SK-N-SH (cell line): ENCODE measurements at regions not wholly inside any gene's neighbourhood (a gene's known extent, or its start where the extent isn't known, plus 50 kb on each side); places are given as distances from the start of the nearest gene placed in this dataset.
A peak's percentile ranks its signal among the peaks of the same experiment; 100 is the strongest.

Source experiments
- CTCF ChIA-PET: fragments of 300-600, 350-600 bp; formaldehyde crosslinking; extraction: SDS; loops from one replicate; lab custom pipeline; 2021; lab: Yijun Ruan, JAX
- POLR2A ChIA-PET: fragments of 350-600 bp; sonication (Branson Sonifier 250); formaldehyde crosslinking; extraction: SDS; loops from one replicate; lab custom pipeline; 2020; ENCODE audit warnings: antibody characterized with exemption, inconsistent platforms; lab: Yijun Ruan, JAX
- DNase-seq: peaks from one replicate; pipeline ENCODE4 v3.0.0; 2012
- H2AFZ ChIP-seq: fragments of 200-600 bp; sonication (generic); 2 replicates; pipeline ENCODE4 v1.8.1; 2016; ENCODE audit warnings: antibody characterized with exemption, mild to moderate bottlenecking, low read depth
- H3F3A ChIP-seq: fragments of 200-600 bp; sonication (generic); replicated peaks from 2 replicates; pipeline ENCODE3; 2016; ENCODE audit warnings: antibody characterized with exemption, mild to moderate bottlenecking; ENCODE audit not compliant: insufficient read depth
- H3K27ac ChIP-seq, 2 experiments: fragments of 200-500 bp in 1 of 2; fragments of 200-600 bp in 1 of 2; sonication (Bioruptor generic) in 1 of 2; sonication (generic), shearing (Covaris generic) in 1 of 2; 2 replicates each; pipeline versions ENCODE4 v1.5.1 to v1.6.1; 2014 to 2016; ENCODE audit warnings: low read depth in 2 of 2, inconsistent platforms in 1 of 2, low read length in 1 of 2, mild to moderate bottlenecking in 1 of 2, mixed read lengths in 1 of 2
- H3K27me3 ChIP-seq: fragments of 200-600 bp; sonication (generic), shearing (Covaris generic); 2 replicates; pipeline ENCODE4 v1.6.1; 2016; ENCODE audit warnings: mixed run types; ENCODE audit not compliant: insufficient read depth
- H3K36me3 ChIP-seq, 2 experiments: fragments of 200-500 bp in 1 of 2; fragments of 200-600 bp in 1 of 2; sonication (Bioruptor generic) in 1 of 2; sonication (generic) in 1 of 2; replicated peaks in 1 of 2; 2 replicates each; pipeline versions ENCODE3 to v1.5.1; 2014 to 2016; ENCODE audit warnings: low read length in 1 of 2, mild to moderate bottlenecking in 1 of 2; ENCODE audit not compliant: insufficient read depth in 2 of 2, control insufficient read depth in 1 of 2
- H3K4me1 ChIP-seq, 2 experiments: fragments of 200-500 bp in 1 of 2; fragments of 200-600 bp in 1 of 2; sonication (Bioruptor generic) in 1 of 2; sonication (generic), shearing (Covaris generic) in 1 of 2; 2 replicates each; pipeline versions ENCODE4 v1.5.1 to v1.6.1; 2014 to 2016; ENCODE audit warnings: low read depth in 1 of 2, low read length in 1 of 2, mixed run types in 1 of 2; ENCODE audit not compliant: insufficient read depth in 2 of 2, control insufficient read depth in 1 of 2
- H3K4me2 ChIP-seq: fragments of 200-600 bp; sonication (generic), shearing (Covaris generic); 2 replicates; pipeline ENCODE4 v1.6.1; 2017; ENCODE audit warnings: mixed run types
- H3K4me3 ChIP-seq, 2 experiments: fragments of 200-500 bp in 1 of 2; fragments of 200-600 bp in 1 of 2; sonication (Bioruptor generic) in 1 of 2; sonication (generic), shearing (Covaris generic) in 1 of 2; 2 replicates each; pipeline versions ENCODE4 v1.5.1 to v1.8.1; 2014 to 2016; ENCODE audit warnings: low read depth in 2 of 2, inconsistent platforms in 1 of 2, low read length in 1 of 2, mild to moderate bottlenecking in 1 of 2, mixed read lengths in 1 of 2, moderate library complexity in 1 of 2
- H3K79me2 ChIP-seq: fragments of 200-600 bp; sonication (generic); 2 replicates; pipeline ENCODE4 v1.8.1; 2017; ENCODE audit warnings: mild to moderate bottlenecking; ENCODE audit not compliant: insufficient read depth
- H3K9ac ChIP-seq: fragments of 200-600 bp; sonication (generic); 2 replicates; pipeline ENCODE4 v1.6.1; 2017; ENCODE audit warnings: mixed run types
- H3K9me2 ChIP-seq: fragments of 200-600 bp; sonication (generic); 2 replicates; pipeline ENCODE4 v1.6.1; 2017; ENCODE audit warnings: mixed run types
- H3K9me3 ChIP-seq: fragments of 200-600 bp; sonication (generic); 2 replicates; pipeline ENCODE4 v1.6.1; 2017; ENCODE audit warnings: mixed run types, mild to moderate bottlenecking, moderate library complexity
- H4K20me1 ChIP-seq: fragments of 200-600 bp; sonication (generic); 2 replicates; pipeline ENCODE4 v1.6.1; 2017; ENCODE audit warnings: mild to moderate bottlenecking, mixed run types; ENCODE audit not compliant: insufficient read depth
- FOSL2 ChIP-seq: IDR thresholded peaks from 2 replicates; pipeline ENCODE4 v1.4.0; 2012; ENCODE audit warnings: low read depth, mild to moderate bottlenecking, moderate library complexity, borderline replicate concordance
- FOXJ3 ChIP-seq: sonication (generic); formaldehyde crosslinking; IDR thresholded peaks from 2 replicates; pipeline ENCODE4 v1.5.1; 2020; ENCODE audit warnings: mild to moderate bottlenecking, missing genetic modification reagents
- FOXM1 ChIP-seq: IDR thresholded peaks from 2 replicates; pipeline ENCODE4 v1.4.0; 2012; ENCODE audit warnings: low read depth, mild to moderate bottlenecking
- GATA2 ChIP-seq: sonication (generic); formaldehyde crosslinking; IDR thresholded peaks from 2 replicates; pipeline ENCODE4 v1.5.0; 2020; ENCODE audit warnings: mild to moderate bottlenecking, missing genetic modification reagents
- JUND ChIP-seq: IDR thresholded peaks from 2 replicates; pipeline ENCODE4 v1.4.0; 2012
- MXI1 ChIP-seq: IDR thresholded peaks from 2 replicates; pipeline ENCODE4 v1.6.1; 2012; ENCODE audit warnings: mild to moderate bottlenecking, low read depth, low read length, improper control_type of control experiment
- RAD21 ChIP-seq: IDR thresholded peaks from 2 replicates; pipeline ENCODE4 v1.6.1; 2012; ENCODE audit warnings: mild to moderate bottlenecking, low read length
- RFX5 ChIP-seq: IDR thresholded peaks from 2 replicates; pipeline ENCODE4 v1.6.1; 2012; ENCODE audit warnings: mild to moderate bottlenecking, improper control_type of control experiment, low read length
- RXRA ChIP-seq: IDR thresholded peaks from 2 replicates; pipeline ENCODE4 v1.4.0; 2012; ENCODE audit warnings: low read depth, mild to moderate bottlenecking, borderline replicate concordance
- TAF1 ChIP-seq: IDR thresholded peaks from 2 replicates; pipeline ENCODE4 v1.6.1; 2012; ENCODE audit warnings: low read depth, mild to moderate bottlenecking, low read length, moderate library complexity, borderline replicate concordance
- TEAD4 ChIP-seq: IDR thresholded peaks from 2 replicates; pipeline ENCODE4 v1.4.0; 2012; ENCODE audit warnings: mild to moderate bottlenecking, borderline replicate concordance; ENCODE audit not compliant: insufficient read depth
- YY1 ChIP-seq: IDR thresholded peaks from 2 replicates; pipeline ENCODE4 v1.4.0; 2012; ENCODE audit warnings: low read depth, mild to moderate bottlenecking
- WGBS: methylation state at CpG from one replicate; pipeline ENCODE4 v1.1.6; 2017; ENCODE audit warnings: low lambda C conversion rate; 5-methylcytosine and 5-hydroxymethylcytosine counted together
- TF ChIP-seq, protein P1 (sequence below): IDR thresholded peaks from 2 replicates; pipeline ENCODE4 v1.4.0; 2012; ENCODE audit warnings: low read depth
- TF ChIP-seq, protein P2 (sequence below): IDR thresholded peaks from 2 replicates; pipeline ENCODE4 v1.4.0; 2012; ENCODE audit warnings: low read depth, borderline replicate concordance
- TF ChIP-seq, protein P3 (sequence below): fragments of 200-600 bp; sonication (generic); IDR thresholded peaks from 2 replicates; pipeline ENCODE4 v1.6.1; 2017; ENCODE audit warnings: antibody characterized with exemption, mild to moderate bottlenecking, moderate library complexity

DNA sequence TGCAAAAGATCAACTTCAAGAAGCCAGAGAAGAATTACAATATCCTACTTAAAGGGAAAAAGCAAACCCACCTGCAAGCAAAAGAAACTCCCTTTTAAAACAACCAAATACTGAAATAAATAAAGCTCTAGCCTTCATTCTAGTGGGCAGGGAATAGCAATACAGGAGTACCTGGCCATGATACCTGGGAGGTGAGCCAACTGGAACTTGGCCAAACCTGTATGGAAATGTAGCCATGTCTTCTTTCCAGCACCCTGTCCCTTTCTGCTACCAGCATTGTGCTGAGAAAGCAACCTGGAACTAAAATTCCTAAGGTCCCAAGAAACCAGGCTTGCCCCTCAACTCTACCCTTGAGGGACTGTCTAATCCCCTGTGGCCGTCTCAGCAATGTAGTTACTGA, 530.0 kb downstream of the EPHB1 start:
- Histone ChIP-seq H3K9me3 (no peaks in the 10 kb centered on the region), H3K4me2 (no peak overlapping the region), H3K36me3 (no peaks in the 10 kb centered on the region), H4K20me1 (no peaks in the 10 kb centered on the region), H3K4me1 (no peaks in the 10 kb centered on the region; a peak in 1 of 4 replicates), H3K4me3 (no peak overlapping the region), H3K27ac (no peak overlapping the region), H3K79me2 (no peaks in the 10 kb centered on the region), H3F3A (no peaks in the 10 kb centered on the region), H3K27me3 (no peaks in the 10 kb centered on the region), H2AFZ (no peak overlapping the region), H3K9me2 (no peaks in the 10 kb centered on the region), H3K9ac (no peak overlapping the region)
- CTCF ChIA-PET = interaction anchor here (2.7 kb wide), 1 partner anchor 530 kb away, joined by 6 read pairs; the partner anchor contains the start of gene EPHB1
- WGBS = 0% methylated on average over 1 of the region's 1 CpG
- DNase-seq = no peak
- TF ChIP-seq, protein P1, sequence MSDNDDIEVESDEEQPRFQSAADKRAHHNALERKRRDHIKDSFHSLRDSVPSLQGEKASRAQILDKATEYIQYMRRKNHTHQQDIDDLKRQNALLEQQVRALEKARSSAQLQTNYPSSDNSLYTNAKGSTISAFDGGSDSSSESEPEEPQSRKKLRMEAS = no peak
- TF ChIP-seq, protein P2, sequence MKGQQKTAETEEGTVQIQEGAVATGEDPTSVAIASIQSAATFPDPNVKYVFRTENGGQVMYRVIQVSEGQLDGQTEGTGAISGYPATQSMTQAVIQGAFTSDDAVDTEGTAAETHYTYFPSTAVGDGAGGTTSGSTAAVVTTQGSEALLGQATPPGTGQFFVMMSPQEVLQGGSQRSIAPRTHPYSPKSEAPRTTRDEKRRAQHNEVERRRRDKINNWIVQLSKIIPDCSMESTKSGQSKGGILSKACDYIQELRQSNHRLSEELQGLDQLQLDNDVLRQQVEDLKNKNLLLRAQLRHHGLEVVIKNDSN = no peak
- no peak for TF ChIP-seq FOXJ3 (CRISPR knock-in tag)
- TF ChIP-seq TAF1 = no peak
- TF ChIP-seq TEAD4 = no peak
- TF ChIP-seq YY1 = no peak
- TF ChIP-seq FOXM1 = no peak
- TF ChIP-seq RFX5 = no peak
- no peak for TF ChIP-seq MXI1
- TF ChIP-seq, protein P3, sequence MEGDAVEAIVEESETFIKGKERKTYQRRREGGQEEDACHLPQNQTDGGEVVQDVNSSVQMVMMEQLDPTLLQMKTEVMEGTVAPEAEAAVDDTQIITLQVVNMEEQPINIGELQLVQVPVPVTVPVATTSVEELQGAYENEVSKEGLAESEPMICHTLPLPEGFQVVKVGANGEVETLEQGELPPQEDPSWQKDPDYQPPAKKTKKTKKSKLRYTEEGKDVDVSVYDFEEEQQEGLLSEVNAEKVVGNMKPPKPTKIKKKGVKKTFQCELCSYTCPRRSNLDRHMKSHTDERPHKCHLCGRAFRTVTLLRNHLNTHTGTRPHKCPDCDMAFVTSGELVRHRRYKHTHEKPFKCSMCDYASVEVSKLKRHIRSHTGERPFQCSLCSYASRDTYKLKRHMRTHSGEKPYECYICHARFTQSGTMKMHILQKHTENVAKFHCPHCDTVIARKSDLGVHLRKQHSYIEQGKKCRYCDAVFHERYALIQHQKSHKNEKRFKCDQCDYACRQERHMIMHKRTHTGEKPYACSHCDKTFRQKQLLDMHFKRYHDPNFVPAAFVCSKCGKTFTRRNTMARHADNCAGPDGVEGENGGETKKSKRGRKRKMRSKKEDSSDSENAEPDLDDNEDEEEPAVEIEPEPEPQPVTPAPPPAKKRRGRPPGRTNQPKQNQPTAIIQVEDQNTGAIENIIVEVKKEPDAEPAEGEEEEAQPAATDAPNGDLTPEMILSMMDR = no peak
- no peak for TF ChIP-seq RXRA
- POLR2A ChIA-PET = no interaction called here

DNA sequence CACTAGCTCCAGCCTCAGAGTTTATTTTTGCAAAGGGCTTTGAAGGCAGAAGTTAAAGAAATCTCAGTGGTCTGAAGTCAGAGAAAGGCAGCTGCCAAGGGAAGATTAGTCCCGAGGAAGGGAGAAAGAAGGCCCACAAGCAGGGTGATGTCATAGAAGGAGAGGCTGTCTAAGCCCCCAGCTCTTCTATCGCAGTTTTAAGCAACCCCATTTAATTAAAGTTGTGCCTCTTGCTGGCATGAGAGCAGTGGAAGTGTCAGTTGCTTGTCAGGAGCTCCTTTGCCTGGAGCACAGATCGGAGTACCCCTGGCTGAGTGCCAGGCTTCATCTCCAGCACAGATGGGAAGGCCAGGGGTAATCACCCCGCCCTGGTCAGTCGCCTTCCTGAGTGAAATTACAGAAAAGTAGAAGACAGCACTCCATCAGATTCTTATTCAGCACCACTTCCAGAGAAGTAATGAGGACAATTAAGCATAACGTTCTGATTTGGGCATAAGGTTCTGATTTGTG, 530.7 kb downstream of the EPHB1 start:
- DNase-seq = peak; percentile 15
- Histone ChIP-seq H3K36me3 (no peaks in the 10 kb centered on the region), H3K4me3 (no peak overlapping the region), H2AFZ (no peak overlapping the region), H3K9me3 (no peaks in the 10 kb centered on the region), H3F3A (no peaks in the 10 kb centered on the region), H3K4me2 (no peak overlapping the region), H3K27ac (no peak overlapping the region), H3K9ac (no peak overlapping the region), H3K4me1 (no peaks in the 10 kb centered on the region; a peak in 1 of 4 replicates), H3K9me2 (no peaks in the 10 kb centered on the region), H3K79me2 (no peaks in the 10 kb centered on the region), H4K20me1 (no peaks in the 10 kb centered on the region), H3K27me3 (no peaks in the 10 kb centered on the region)
- TF ChIP-seq GATA2 (no peak), RAD21 (no peak), JUND (no peak), FOSL2 (no peak)
- TF ChIP-seq, protein P1 = no peak
- POLR2A ChIA-PET = no interaction called here
- 2% methylated on average over 4 of the region's 6 CpGs for WGBS
- CTCF ChIA-PET = interaction anchor here (2.7 kb wide), 1 partner anchor 531 kb away, joined by 6 read pairs; the partner anchor contains the start of gene EPHB1
